Chondrocyte (in vitro differentiated cells): ENCODE measurements at regions not wholly inside any gene's neighbourhood (a gene's known extent, or its start where the extent isn't known, plus 50 kb on each side); places are given as distances from the start of the nearest gene placed in this dataset.

Experiments
- DNase-seq: peaks from one replicate; pipeline ENCODE4 v3.0.0; 2021; ENCODE audit warnings: mixed read lengths, low spot score
- H3K27ac Mint-ChIP-seq: one replicate; pipeline ENCODE4 v1.8.0; 2021; ENCODE audit warnings: mild to moderate bottlenecking, moderate library complexity, mixed read lengths; ENCODE audit not compliant: unreplicated experiment
- H3K27me3 Mint-ChIP-seq: 2 replicates; pipeline ENCODE4 v1.8.0; 2021; ENCODE audit warnings: low read depth, mixed read lengths
- H3K36me3 Mint-ChIP-seq: 2 replicates; pipeline ENCODE4 v1.8.0; 2021; ENCODE audit warnings: low read depth, mixed read lengths
- H3K4me1 Mint-ChIP-seq: 2 replicates; pipeline ENCODE4 v1.8.0; 2021; ENCODE audit warnings: low read depth, mild to moderate bottlenecking, mixed read lengths
- H3K4me3 Mint-ChIP-seq: one replicate; pipeline ENCODE4 v1.8.0; 2021; ENCODE audit warnings: mild to moderate bottlenecking, moderate library complexity, mixed read lengths; ENCODE audit not compliant: unreplicated experiment
- H3K9me3 Mint-ChIP-seq: 2 replicates; pipeline ENCODE4 v1.8.0; 2021; ENCODE audit warnings: low read depth, mixed read lengths
- CTCF ChIP-seq: fragments of 200-600 bp; sonication (generic); IDR thresholded peaks from 2 replicates; pipeline ENCODE4 v1.5.0; 2021; ENCODE audit warnings: antibody characterized with exemption, mild to moderate bottlenecking, moderate library complexity

- H3K9me3 Mint-ChIP-seq = no peaks in the 10 kb centered on the region
- no peaks in the 10 kb centered on the region for H3K4me1 Mint-ChIP-seq
- no peak overlapping the region for H3K4me3 Mint-ChIP-seq
- no peak for TF ChIP-seq CTCF
- peaks cover 2% of the 10 kb centered on the region for H3K27me3 Mint-ChIP-seq
- no peak overlapping the region for H3K27ac Mint-ChIP-seq
- H3K36me3 Mint-ChIP-seq = peaks cover 1% of the 10 kb centered on the region
- no peak for DNase-seq
Observed at GRCh38 chr1:69504730-69505252, 62.9 kb upstream of the LRRC7 start.

- peaks cover 1% of the 10 kb centered on the region for H3K36me3 Mint-ChIP-seq
- no peak for DNase-seq
- H3K4me3 Mint-ChIP-seq = no peak overlapping the region
- TF ChIP-seq CTCF = no peak
- H3K27me3 Mint-ChIP-seq = peaks cover 2% of the 10 kb centered on the region
- no peaks in the 10 kb centered on the region for H3K4me1 Mint-ChIP-seq
- no peak overlapping the region for H3K27ac Mint-ChIP-seq
- no peaks in the 10 kb centered on the region for H3K9me3 Mint-ChIP-seq
Observed at GRCh38 chr1:69506311-69506710, 61.4 kb upstream of the LRRC7 start.

GRCh38 chr1:69506721-69507120, 61.0 kb upstream of the LRRC7 start:
- no peaks in the 10 kb centered on the region for H3K9me3 Mint-ChIP-seq
- peaks cover 1% of the 10 kb centered on the region for H3K36me3 Mint-ChIP-seq
- peaks cover 2% of the 10 kb centered on the region for H3K27me3 Mint-ChIP-seq
- TF ChIP-seq CTCF = no peak
- H3K4me1 Mint-ChIP-seq = no peaks in the 10 kb centered on the region
- H3K27ac Mint-ChIP-seq = no peak overlapping the region
- no peak overlapping the region for H3K4me3 Mint-ChIP-seq
- DNase-seq = no peak

DNA sequence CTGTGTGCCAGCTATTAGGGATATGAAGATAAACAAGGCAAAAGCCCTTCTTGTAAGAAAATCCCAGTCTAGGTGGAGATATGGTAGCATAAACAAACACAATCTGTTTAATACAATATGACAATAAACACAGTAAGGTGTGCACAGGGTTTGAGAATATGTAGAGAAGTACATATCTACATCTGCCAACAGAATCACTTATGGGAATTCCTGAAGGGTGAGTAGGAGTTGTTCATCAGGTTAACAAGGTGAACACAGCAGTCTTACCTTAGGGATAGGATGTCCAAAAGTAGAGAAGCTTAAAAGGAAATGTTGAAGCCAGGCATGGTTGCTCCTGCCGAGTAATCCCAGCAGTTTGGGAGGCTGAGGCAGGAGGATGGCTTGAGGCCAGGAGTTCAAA, 57.7 kb upstream of the LRRC7 start:
- no peak for TF ChIP-seq CTCF
- Mint-ChIP-seq H3K27me3 (peaks cover 2% of the 10 kb centered on the region), H3K4me1 (no peaks in the 10 kb centered on the region), H3K9me3 (no peaks in the 10 kb centered on the region), H3K36me3 (peaks cover 1% of the 10 kb centered on the region), H3K27ac (no peak overlapping the region), H3K4me3 (no peak overlapping the region)
- no peak for DNase-seq

- no peak overlapping the region for H3K4me3 Mint-ChIP-seq
- H3K27me3 Mint-ChIP-seq = peaks cover 2% of the 10 kb centered on the region
- no peaks in the 10 kb centered on the region for H3K4me1 Mint-ChIP-seq
- H3K9me3 Mint-ChIP-seq = no peaks in the 10 kb centered on the region
- H3K27ac Mint-ChIP-seq = no peak overlapping the region
- no peak for TF ChIP-seq CTCF
- DNase-seq = no peak
- peaks cover 1% of the 10 kb centered on the region for H3K36me3 Mint-ChIP-seq
Observed at GRCh38 chr1:69511426-69512192, 56.1 kb upstream of the LRRC7 start.
